ENCODE measurements at regions not wholly inside any gene's neighbourhood (a gene's known extent, or its start where the extent isn't known, plus 50 kb on each side); places are given as distances from the start of the nearest gene placed in this dataset.

GRCh38 chr7:16223963-16224707, 197.2 kb downstream of the CRPPA start:
- H3K4me3 ChIP-seq (ENCODE audit: low read depth, low read length): no peak overlapping the region
- TF ChIP-seq CTCF (IDR thresholded peaks at IDR 0.05; ENCODE audit: control insufficient read depth, extremely low read depth, insufficient read depth): no peak
- DNase-seq (ENCODE audit: low read depth): no peak

- no peak for TF ChIP-seq CTCF (IDR thresholded peaks at IDR 0.05; ENCODE audit: control insufficient read depth, extremely low read depth, insufficient read depth)
- DNase-seq (ENCODE audit: low read depth): peak; percentile 63
- no peak overlapping the region for H3K4me3 ChIP-seq (ENCODE audit: low read depth, low read length)
Measured at GRCh38 chr7:16212610-16213009, 208.7 kb downstream of the CRPPA start.

DNA sequence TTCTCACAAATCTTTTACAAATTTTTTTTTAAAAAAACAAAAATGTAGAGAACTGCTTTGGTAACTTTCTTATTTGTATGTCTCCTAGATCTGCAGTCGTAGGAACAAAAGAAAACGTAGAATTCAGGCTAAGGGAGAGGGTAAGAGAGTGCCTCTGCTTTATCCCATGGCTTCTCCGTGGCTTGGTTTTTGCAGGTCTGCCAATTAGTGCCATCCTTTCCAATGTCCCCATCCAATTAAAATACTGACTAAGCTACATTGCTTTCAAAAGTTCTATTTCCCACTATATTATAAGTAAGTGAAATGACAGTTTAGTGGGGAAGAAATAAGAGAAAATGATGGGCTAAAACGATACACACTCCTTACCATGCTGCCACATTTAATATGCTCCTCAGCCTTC, 209.3 kb downstream of the CRPPA start:
- no peak overlapping the region for H3K4me3 ChIP-seq (ENCODE audit: low read depth, low read length)
- no peak for TF ChIP-seq CTCF (IDR thresholded peaks at IDR 0.05; ENCODE audit: control insufficient read depth, extremely low read depth, insufficient read depth)
- DNase-seq (ENCODE audit: low read depth): no peak

DNA sequence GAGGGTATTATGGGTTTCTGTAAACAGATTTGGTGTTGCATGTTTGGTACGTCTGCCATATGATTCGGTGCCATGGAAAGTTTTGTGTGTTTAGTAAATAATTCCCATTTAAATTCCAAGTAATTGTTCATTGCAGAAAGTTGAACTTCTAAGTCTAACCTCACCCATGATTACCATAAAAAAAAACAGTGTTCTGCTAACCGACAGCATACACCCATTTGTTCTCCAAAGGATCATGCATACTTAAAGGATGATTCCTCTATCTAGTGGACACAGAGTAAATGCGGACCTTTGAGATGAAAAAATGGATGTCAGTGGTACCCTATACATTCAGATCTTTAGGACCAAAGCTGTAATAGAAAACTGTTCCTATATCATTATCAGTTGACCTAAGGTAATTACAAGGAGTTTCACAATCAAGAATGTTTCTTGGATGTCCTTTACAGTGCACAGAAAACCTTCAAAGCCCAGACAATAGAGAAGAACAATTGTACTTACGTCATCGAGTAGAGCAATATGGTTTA, 209.9 kb downstream of the CRPPA start:
- TF ChIP-seq CTCF (IDR thresholded peaks at IDR 0.05; ENCODE audit: control insufficient read depth, extremely low read depth, insufficient read depth): no peak
- H3K4me3 ChIP-seq (ENCODE audit: low read depth, low read length): no peak overlapping the region
- no peak for DNase-seq (ENCODE audit: low read depth)

DNA sequence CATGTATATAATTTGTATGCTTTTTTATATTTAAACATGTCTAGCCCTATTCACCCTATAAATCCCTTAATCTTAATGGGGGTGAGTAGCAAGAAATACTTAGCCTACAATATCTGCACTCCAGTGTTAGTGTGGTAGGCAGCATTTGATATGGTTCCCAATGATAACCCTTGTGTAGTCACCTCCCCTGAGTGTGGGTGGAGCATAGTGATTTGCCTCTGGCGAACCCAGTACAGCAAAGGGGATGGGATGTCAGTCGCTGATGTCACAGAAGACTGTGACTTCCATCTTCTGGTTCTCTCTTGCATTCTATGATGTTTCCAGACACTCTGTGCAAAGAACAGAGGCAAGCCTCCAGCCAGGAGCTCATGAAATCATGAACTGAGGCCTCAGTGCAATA, 211.2 kb downstream of the CRPPA start:
- no peak for DNase-seq (ENCODE audit: low read depth)
- no peak for TF ChIP-seq CTCF (IDR thresholded peaks at IDR 0.05; ENCODE audit: control insufficient read depth, extremely low read depth, insufficient read depth)
- no peak overlapping the region for H3K4me3 ChIP-seq (ENCODE audit: low read depth, low read length)

DNA sequence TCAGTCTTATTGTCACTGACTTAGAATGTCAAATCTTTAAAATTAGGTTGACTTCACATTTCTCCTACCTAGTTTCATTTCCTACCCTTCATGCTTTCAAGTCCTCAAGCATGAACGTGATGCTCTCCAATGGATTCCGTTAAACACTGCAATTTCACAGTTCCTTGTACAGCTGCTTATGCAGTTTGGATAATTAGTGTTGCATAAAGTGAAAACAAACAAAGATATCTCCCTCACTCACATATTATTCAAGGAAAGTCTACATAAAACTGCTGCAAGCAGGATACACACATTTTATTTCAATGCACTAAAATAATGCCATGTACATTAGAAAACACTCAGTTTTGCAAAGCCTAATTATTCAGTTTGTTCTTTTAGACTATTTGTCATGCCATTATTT, 214.0 kb downstream of the CRPPA start:
- TF ChIP-seq CTCF (IDR thresholded peaks at IDR 0.05; ENCODE audit: control insufficient read depth, extremely low read depth, insufficient read depth): no peak
- DNase-seq (ENCODE audit: low read depth): no peak
- no peak overlapping the region for H3K4me3 ChIP-seq (ENCODE audit: low read depth, low read length)

GRCh38 chr7:16205466-16205865, 215.9 kb downstream of the CRPPA start:
- TF ChIP-seq CTCF (IDR thresholded peaks at IDR 0.05; ENCODE audit: control insufficient read depth, extremely low read depth, insufficient read depth): no peak
- no peak for DNase-seq (ENCODE audit: low read depth)
- H3K4me3 ChIP-seq (ENCODE audit: low read depth, low read length): no peak overlapping the region

All from LNCaP clone FGC (cell line).